GM12878 (cell line): ENCODE measurements at regions not wholly inside any gene's neighbourhood (a gene's known extent, or its start where the extent isn't known, plus 50 kb on each side); places are given as distances from the start of the nearest gene placed in this dataset.

Source experiments
- ATF7 ChIP-seq: fragments of 450-650 bp; IDR thresholded peaks from 2 replicates; pipeline ENCODE4 v1.6.1; 2016; ENCODE audit warnings: low read depth, mild to moderate bottlenecking
- BCL11A ChIP-seq: IDR thresholded peaks from 2 replicates; pipeline ENCODE4 v1.6.1; 2011; ENCODE audit warnings: low read depth, low read length
- CHD2 ChIP-seq: IDR thresholded peaks from 2 replicates; pipeline ENCODE4 v1.6.1; 2011; ENCODE audit warnings: low read depth, low read length, improper control_type of control experiment, borderline replicate concordance
- EP300 ChIP-seq, 2 experiments: fragments of 150-350 bp in 1 of 2; IDR thresholded peaks; 2 replicates each; pipeline ENCODE4 v1.6.1; 2011 to 2012; ENCODE audit warnings: low read depth in 2 of 2, low read length in 2 of 2, borderline replicate concordance in 1 of 2, improper control_type of control experiment in 1 of 2, inconsistent platforms in 1 of 2; ENCODE audit not compliant: control insufficient read depth in 1 of 2
- GABPA ChIP-seq: IDR thresholded peaks from 2 replicates; pipeline ENCODE4 v1.6.1; 2014; ENCODE audit warnings: antibody characterized with exemption, low read depth, mild to moderate bottlenecking, inconsistent platforms
- IKZF1 ChIP-seq: fragments of 450-650 bp; conservative IDR thresholded peaks from 2 replicates; pipeline ENCODE4 v1.6.1; 2017; ENCODE audit warnings: antibody characterized with exemption, mild to moderate bottlenecking
- JUND ChIP-seq: IDR thresholded peaks from 2 replicates; pipeline ENCODE4 v1.6.1; 2012; ENCODE audit warnings: low read depth, mild to moderate bottlenecking, low read length, improper control_type of control experiment, moderate library complexity
- MEF2A ChIP-seq: IDR thresholded peaks from 2 replicates; pipeline ENCODE4 v1.6.1; 2011; ENCODE audit warnings: low read depth, mild to moderate bottlenecking, low read length, moderate library complexity; ENCODE audit not compliant: insufficient read depth
- MEF2B ChIP-seq: fragments of 450-650 bp; IDR thresholded peaks from 2 replicates; pipeline ENCODE4 v1.6.1; 2018; ENCODE audit warnings: mild to moderate bottlenecking, moderate library complexity; ENCODE audit not compliant: partially characterized antibody, poor library complexity, severe bottlenecking
- MTA2 ChIP-seq: fragments of 450-650 bp; IDR thresholded peaks from 2 replicates; pipeline ENCODE4 v1.6.1; 2016; ENCODE audit warnings: low read depth, mild to moderate bottlenecking, moderate library complexity
- MYC ChIP-seq: IDR thresholded peaks from 2 replicates; pipeline ENCODE4 v1.6.1; 2011; ENCODE audit warnings: mild to moderate bottlenecking, low read length, moderate library complexity, inconsistent platforms; ENCODE audit not compliant: insufficient read depth, insufficient replicate concordance, insufficient read length, severe bottlenecking
- NFIC ChIP-seq: IDR thresholded peaks from 2 replicates; pipeline ENCODE4 v1.6.1; 2012; ENCODE audit warnings: low read depth, mild to moderate bottlenecking, inconsistent platforms, low read length, moderate library complexity
- NFYA ChIP-seq: IDR thresholded peaks from 2 replicates; pipeline ENCODE4 v1.6.1; 2011; ENCODE audit warnings: low read depth, mild to moderate bottlenecking, low read length, improper control_type of control experiment, borderline replicate concordance
- NFYB ChIP-seq: IDR thresholded peaks from 2 replicates; pipeline ENCODE4 v1.6.1; 2011; ENCODE audit warnings: low read depth, mild to moderate bottlenecking, low read length, improper control_type of control experiment, moderate library complexity; ENCODE audit not compliant: insufficient read depth
- PAX8 ChIP-seq: fragments of 450-650 bp; IDR thresholded peaks from 2 replicates; pipeline ENCODE4 v1.6.1; 2017; ENCODE audit warnings: mild to moderate bottlenecking, moderate library complexity
- RCOR1 ChIP-seq: conservative IDR thresholded peaks from 2 replicates; pipeline ENCODE4 v1.6.1; 2012; ENCODE audit warnings: low read depth, low read length, improper control_type of control experiment
- RFX5 ChIP-seq: IDR thresholded peaks from 2 replicates; pipeline ENCODE4 v1.6.1; 2011; ENCODE audit warnings: low read depth, low read length, improper control_type of control experiment
- RUNX3 ChIP-seq: IDR thresholded peaks from 2 replicates; pipeline ENCODE4 v1.6.1; 2012; ENCODE audit warnings: low read length, inconsistent platforms
- SIN3A ChIP-seq: IDR thresholded peaks from 2 replicates; pipeline ENCODE4 v1.6.1; 2012; ENCODE audit warnings: low read depth, low read length, improper control_type of control experiment
- STAT1 ChIP-seq: fragments of 450-650 bp; conservative IDR thresholded peaks from 2 replicates; pipeline ENCODE4 v1.6.1; 2014; ENCODE audit warnings: antibody characterized with exemption, mild to moderate bottlenecking
- YBX1 ChIP-seq: fragments of 450-650 bp; IDR thresholded peaks from 2 replicates; pipeline ENCODE4 v1.6.1; 2016; ENCODE audit warnings: antibody characterized with exemption
- ZBED1 ChIP-seq: IDR thresholded peaks from 2 replicates; pipeline ENCODE4 v1.6.1; 2016; ENCODE audit warnings: borderline replicate concordance
- ZNF592 ChIP-seq: fragments of 450-650 bp; IDR thresholded peaks from 2 replicates; pipeline ENCODE4 v1.6.1; 2017; ENCODE audit warnings: mild to moderate bottlenecking, moderate library complexity
- TF ChIP-seq, protein P1 (sequence below): IDR thresholded peaks from 2 replicates; pipeline ENCODE4 v1.6.1; 2012; ENCODE audit warnings: mild to moderate bottlenecking, low read depth, low read length

DNA sequence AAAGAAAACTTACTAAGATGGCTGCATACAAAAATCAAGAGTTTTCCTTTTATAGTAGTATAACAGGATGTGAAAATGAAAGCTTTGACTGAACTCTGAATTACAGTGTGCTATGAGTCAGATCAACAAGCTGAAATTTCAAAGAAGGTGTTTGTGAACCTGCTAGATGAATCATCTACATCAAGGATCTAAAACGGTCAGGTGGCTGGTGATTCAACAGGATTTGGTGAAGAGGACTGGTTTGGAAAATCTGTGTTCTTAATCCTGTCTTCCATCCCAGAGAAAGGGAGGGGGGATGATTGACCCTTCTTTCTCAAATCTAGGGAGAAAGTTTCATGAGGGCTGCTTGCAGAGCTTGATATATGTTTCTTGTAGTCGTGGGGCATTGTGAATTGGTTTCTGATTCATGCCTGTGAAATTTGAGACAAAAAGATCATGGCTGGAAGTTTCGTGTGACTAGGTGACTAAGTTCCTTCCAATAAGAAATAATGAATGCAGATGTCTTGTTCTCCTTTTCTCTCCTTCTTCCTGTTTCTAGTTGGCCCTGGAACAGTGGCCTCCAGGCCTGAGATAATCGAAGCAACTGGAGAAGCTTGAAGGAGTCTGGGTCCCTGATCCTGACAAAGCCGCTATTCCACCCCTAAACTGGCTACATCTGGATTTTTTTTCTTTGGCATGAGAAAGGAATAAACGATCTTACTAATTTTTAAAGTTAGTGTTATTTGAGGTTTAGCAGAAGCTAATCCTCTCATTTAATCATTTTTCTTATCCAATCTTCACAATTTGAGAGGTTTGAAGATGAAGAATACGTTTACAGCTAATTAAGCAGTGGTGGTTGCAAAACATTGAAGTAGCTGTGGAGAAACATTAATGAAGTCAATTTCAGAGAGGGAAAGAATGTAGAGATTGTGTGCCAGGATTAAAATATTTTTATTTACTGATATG, 67.2 kb downstream of the MRPS30 start (continued):
- peak; percentile 61; the same call in 1 of the 2 replicates for TF ChIP-seq GABPA
- peak; percentile 85; the same call in 1 of the 2 replicates for TF ChIP-seq BCL11A
- peak in 1 of 2 experiments; percentile 68; a peak in 1 of 4 replicates for TF ChIP-seq EP300 (IDR thresholded peaks at IDR 0.05; ENCODE audit: borderline replicate concordance in 1 of 2, control insufficient read depth in 1 of 2, low read depth in 2 of 2, low read length in 2 of 2)
- TF ChIP-seq JUND, result peak; percentile 66
- TF ChIP-seq NFIC, result peak; percentile 91
- peak; percentile 65 for TF ChIP-seq MTA2
- TF ChIP-seq MYC, result no peak
- TF ChIP-seq ZBED1, result peak; percentile 70
- peak; percentile 64 for TF ChIP-seq RUNX3
- TF ChIP-seq MEF2A, result peak; percentile 90
- no peak for TF ChIP-seq RFX5
- TF ChIP-seq RCOR1, result no peak
- TF ChIP-seq, protein P1, sequence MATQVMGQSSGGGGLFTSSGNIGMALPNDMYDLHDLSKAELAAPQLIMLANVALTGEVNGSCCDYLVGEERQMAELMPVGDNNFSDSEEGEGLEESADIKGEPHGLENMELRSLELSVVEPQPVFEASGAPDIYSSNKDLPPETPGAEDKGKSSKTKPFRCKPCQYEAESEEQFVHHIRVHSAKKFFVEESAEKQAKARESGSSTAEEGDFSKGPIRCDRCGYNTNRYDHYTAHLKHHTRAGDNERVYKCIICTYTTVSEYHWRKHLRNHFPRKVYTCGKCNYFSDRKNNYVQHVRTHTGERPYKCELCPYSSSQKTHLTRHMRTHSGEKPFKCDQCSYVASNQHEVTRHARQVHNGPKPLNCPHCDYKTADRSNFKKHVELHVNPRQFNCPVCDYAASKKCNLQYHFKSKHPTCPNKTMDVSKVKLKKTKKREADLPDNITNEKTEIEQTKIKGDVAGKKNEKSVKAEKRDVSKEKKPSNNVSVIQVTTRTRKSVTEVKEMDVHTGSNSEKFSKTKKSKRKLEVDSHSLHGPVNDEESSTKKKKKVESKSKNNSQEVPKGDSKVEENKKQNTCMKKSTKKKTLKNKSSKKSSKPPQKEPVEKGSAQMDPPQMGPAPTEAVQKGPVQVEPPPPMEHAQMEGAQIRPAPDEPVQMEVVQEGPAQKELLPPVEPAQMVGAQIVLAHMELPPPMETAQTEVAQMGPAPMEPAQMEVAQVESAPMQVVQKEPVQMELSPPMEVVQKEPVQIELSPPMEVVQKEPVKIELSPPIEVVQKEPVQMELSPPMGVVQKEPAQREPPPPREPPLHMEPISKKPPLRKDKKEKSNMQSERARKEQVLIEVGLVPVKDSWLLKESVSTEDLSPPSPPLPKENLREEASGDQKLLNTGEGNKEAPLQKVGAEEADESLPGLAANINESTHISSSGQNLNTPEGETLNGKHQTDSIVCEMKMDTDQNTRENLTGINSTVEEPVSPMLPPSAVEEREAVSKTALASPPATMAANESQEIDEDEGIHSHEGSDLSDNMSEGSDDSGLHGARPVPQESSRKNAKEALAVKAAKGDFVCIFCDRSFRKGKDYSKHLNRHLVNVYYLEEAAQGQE, result peak; percentile 10; the same call in 1 of the 2 replicates
- no peak for TF ChIP-seq YBX1
- no peak for TF ChIP-seq ZNF592
- no peak for TF ChIP-seq STAT1
- TF ChIP-seq PAX8, result no peak
- TF ChIP-seq NFYA, result no peak
- peak; percentile 68 for TF ChIP-seq ATF7
- TF ChIP-seq MEF2B, result peak; percentile 71
- peak; percentile 75 for TF ChIP-seq IKZF1
- TF ChIP-seq SIN3A, result no peak
- no peak for TF ChIP-seq CHD2
- TF ChIP-seq NFYB, result no peak
